GM12878 (cell line): ENCODE measurements at regions not wholly inside any gene's neighbourhood (a gene's known extent, or its start where the extent isn't known, plus 50 kb on each side); places are given as distances from the start of the nearest gene placed in this dataset.

Experiments used
- ATAC-seq: fragments of 200-7000 bp; cut with Tn5 transposase; 3 replicates; pipeline ENCODE4 v1.9.1; 2020; ENCODE audit warnings: mild to moderate bottlenecking, moderate library complexity
- BruUV-seq: library from RNA; stranded (reverse); fragments of 400-500 nt; replicated peaks from 2 replicates; lab custom pipeline; 2021; lab: Mats Ljungman, UMichigan
- CTCF ChIA-PET: fragments of 300-600 bp; sonication (Branson Sonifier 250); formaldehyde crosslinking; extraction: SDS; loops from one replicate; lab custom pipeline; 2021; ENCODE audit warnings: inconsistent platforms; lab: Yijun Ruan, JAX
- POLR2A ChIA-PET: fragments of 350-600 bp; formaldehyde crosslinking; extraction: SDS; loops from one replicate; lab custom pipeline; 2021; ENCODE audit warnings: inconsistent platforms; lab: Charles Lee
- RAD21 ChIA-PET: fragments of 300-600 bp; sonication (Branson Sonifier 250); formaldehyde crosslinking; loops from one replicate; lab custom pipeline; 2023; ENCODE audit warnings: antibody characterized with exemption; ENCODE audit not compliant: unreplicated experiment; lab: Charles Lee
- SMC1A ChIA-PET: fragments of 300-600 bp; sonication (Branson Sonifier 250); formaldehyde crosslinking; loops from one replicate; lab custom pipeline; 2023; ENCODE audit not compliant: unreplicated experiment, uncharacterized antibody; lab: Charles Lee
- DNase-seq: peaks from one replicate; pipeline ENCODE4 v3.0.0-alpha.2; 2011; ENCODE audit warnings: low read depth, low spot score
- FAIRE-seq: peaks from 3 replicates; lab custom pipeline; 2011; peaks lifted over from hg19 to GRCh38; lab: Jason Lieb, UNC
- H2AFZ ChIP-seq: 2 replicates; pipeline ENCODE4 v1.6.0; 2011; ENCODE audit warnings: low read depth, low read length, control low read depth; ENCODE audit not compliant: control insufficient read depth
- H3K27ac ChIP-seq: 2 replicates; pipeline ENCODE4 v1.5.1; 2011; ENCODE audit warnings: control low read depth; ENCODE audit not compliant: control insufficient read depth, insufficient read depth
- H3K27me3 ChIP-seq, 2 experiments: replicated peaks in 1 of 2; 2 replicates each; pipeline versions ENCODE4 v1.6.0 to v1.6.1; 2011; ENCODE audit warnings: low read length in 1 of 2; ENCODE audit not compliant: control insufficient read depth in 2 of 2, insufficient read depth in 2 of 2
- H3K36me3 ChIP-seq, 2 experiments: 2 replicates each; pipeline ENCODE4 v1.5.1; 2011; ENCODE audit warnings: low read length in 1 of 2; ENCODE audit not compliant: control insufficient read depth in 2 of 2, insufficient read depth in 2 of 2
- H3K4me1 ChIP-seq: 2 replicates; pipeline ENCODE4 v1.6.1; 2011; ENCODE audit warnings: mild to moderate bottlenecking, low read length, moderate library complexity, mixed read lengths; ENCODE audit not compliant: control insufficient read depth, insufficient read depth
- H3K4me2 ChIP-seq: 2 replicates; pipeline ENCODE4 v1.6.0; 2011; ENCODE audit warnings: control low read depth; ENCODE audit not compliant: control insufficient read depth, insufficient read depth
- H3K4me3 ChIP-seq: fragments of 200-600 bp; sonication (generic); 2 replicates; pipeline ENCODE4 v1.5.1; 2016
- H3K79me2 ChIP-seq: 2 replicates; pipeline ENCODE4 v1.6.0; 2011; ENCODE audit warnings: low read length; ENCODE audit not compliant: control insufficient read depth, insufficient read depth
- H3K9ac ChIP-seq: 2 replicates; pipeline ENCODE4 v1.8.0; 2011; ENCODE audit warnings: low read length, control low read depth, mixed read lengths; ENCODE audit not compliant: control insufficient read depth, insufficient read depth
- H3K9me3 ChIP-seq: replicated peaks from 3 replicates; pipeline ENCODE4 v1.5.1; 2011; ENCODE audit warnings: mild to moderate bottlenecking, low read length; ENCODE audit not compliant: control insufficient read depth, insufficient read depth
- H4K20me1 ChIP-seq: 2 replicates; pipeline ENCODE4 v1.6.0; 2011; ENCODE audit not compliant: control insufficient read depth, insufficient read depth
- ATF3 ChIP-seq: IDR thresholded peaks from 2 replicates; pipeline ENCODE4 v1.6.1; 2011; ENCODE audit warnings: low read depth, mild to moderate bottlenecking, low read length, moderate library complexity, borderline replicate concordance; ENCODE audit errors: extremely low read depth
- CHD2 ChIP-seq: IDR thresholded peaks from 2 replicates; pipeline ENCODE4 v1.6.1; 2011; ENCODE audit warnings: low read depth, low read length, improper control_type of control experiment, borderline replicate concordance
- MTA3 ChIP-seq: IDR thresholded peaks from 2 replicates; pipeline ENCODE4 v1.6.1; 2012; ENCODE audit warnings: low read length, inconsistent platforms, borderline replicate concordance
- MYB ChIP-seq: fragments of 150-350 bp; IDR thresholded peaks from 2 replicates; pipeline ENCODE4 v1.6.1; 2014; ENCODE audit warnings: mild to moderate bottlenecking, low read depth, low read length, borderline replicate concordance
- NKRF ChIP-seq: fragments of 450-650 bp; conservative IDR thresholded peaks from 2 replicates; pipeline ENCODE4 v1.6.1; 2017; ENCODE audit warnings: mild to moderate bottlenecking, moderate library complexity
- PAX8 ChIP-seq: fragments of 450-650 bp; IDR thresholded peaks from 2 replicates; pipeline ENCODE4 v1.6.1; 2017; ENCODE audit warnings: mild to moderate bottlenecking, moderate library complexity
- PBX3 ChIP-seq: IDR thresholded peaks from 2 replicates; pipeline ENCODE4 v1.6.1; 2011; ENCODE audit warnings: mild to moderate bottlenecking, low read depth, low read length, moderate library complexity; ENCODE audit not compliant: insufficient replicate concordance
- RAD51 ChIP-seq: fragments of 450-650 bp; IDR thresholded peaks from 2 replicates; pipeline ENCODE4 v1.6.1; 2016; ENCODE audit warnings: moderate library complexity, mild to moderate bottlenecking, inconsistent platforms
- REST ChIP-seq: IDR thresholded peaks from 2 replicates; pipeline ENCODE4 v1.6.1; 2012; ENCODE audit warnings: mild to moderate bottlenecking, low read depth, low read length
- SRF ChIP-seq, 2 experiments: IDR thresholded peaks; 2 replicates each; pipeline ENCODE4 v1.6.1; 2011; ENCODE audit warnings: low read depth in 2 of 2, low read length in 2 of 2, mild to moderate bottlenecking in 1 of 2, moderate library complexity in 1 of 2
- TCF7 ChIP-seq: IDR thresholded peaks from 2 replicates; pipeline ENCODE4 v1.6.1; 2014; ENCODE audit warnings: antibody characterized with exemption, borderline replicate concordance
- WGBS: methylation state at CpG from one replicate; pipeline ENCODE4 v1.1.6; 2016; ENCODE audit warnings: low lambda C conversion rate; ENCODE audit not compliant: insufficient replicate concordance, insufficient coverage; ENCODE audit errors: missing lambda C conversion rate; 5-methylcytosine and 5-hydroxymethylcytosine counted together
- in situ Hi-C: fragments of 300-500 bp; cut with MboI; formaldehyde crosslinking; loops from 9 replicates; pipeline ENCODE4 v1.14.3; 2018; ENCODE audit warnings: mixed read lengths
- intact Hi-C: fragments of 100-400 bp; cut with micrococcal nuclease; formaldehyde crosslinking; loops from one replicate; pipeline ENCODE4 v1.14.2; 2022; ENCODE audit not compliant: unreplicated experiment

- H3K4me3 ChIP-seq, result no peak overlapping the region
- no peak overlapping the region for H3K4me2 ChIP-seq
- H3K9me3 ChIP-seq, result no peaks in the 10 kb centered on the region
- 10% methylated on average over 3 of the region's 3 CpGs for WGBS
- ATAC-seq (no peak), FAIRE-seq (no peak), DNase-seq (no peak)
- no peaks in the 10 kb centered on the region for H3K79me2 ChIP-seq
- ChIA-PET SMC1A (no interaction called here), POLR2A (no interaction called here), RAD21 (no interaction called here), CTCF (no interaction called here)
- in situ Hi-C loops (no loop called here), intact Hi-C loops (no loop called here)
- no peak for TF ChIP-seq ATF3
- no peak for TF ChIP-seq SRF (IDR thresholded peaks at IDR 0.05; ENCODE audit: low read depth in 2 of 2, low read length in 2 of 2)
- no peak for TF ChIP-seq CHD2
- no peak for TF ChIP-seq PBX3
- TF ChIP-seq NKRF, result no peak
- TF ChIP-seq PAX8, result no peak
- TF ChIP-seq MYB, result no peak
- TF ChIP-seq TCF7, result no peak
- no peak for TF ChIP-seq RAD51
- no peak for TF ChIP-seq MTA3
- no peak for TF ChIP-seq REST
- H3K9ac ChIP-seq, result no peak overlapping the region
- no peaks in the 10 kb centered on the region for H4K20me1 ChIP-seq
- H2AFZ ChIP-seq, result no peak overlapping the region
- BruUV-seq, result no TSS peak
- no peaks in the 10 kb centered on the region for H3K27me3 ChIP-seq
- H3K27ac ChIP-seq, result no peak overlapping the region
- H3K4me1 ChIP-seq, result no peaks in the 10 kb centered on the region
- H3K36me3 ChIP-seq, result no peaks in the 10 kb centered on the region
Measured at GRCh38 chr2:66264354-66264753, 170.6 kb upstream of the MEIS1 start.
